SK-N-SH (cell line): ENCODE measurements at regions not wholly inside any gene's neighbourhood (a gene's known extent, or its start where the extent isn't known, plus 50 kb on each side); places are given as distances from the start of the nearest gene placed in this dataset.

Experiments
- CTCF ChIA-PET: fragments of 300-600, 350-600 bp; formaldehyde crosslinking; extraction: SDS; loops from one replicate; lab custom pipeline; 2021; lab: Yijun Ruan, JAX
- POLR2A ChIA-PET: fragments of 350-600 bp; sonication (Branson Sonifier 250); formaldehyde crosslinking; extraction: SDS; loops from one replicate; lab custom pipeline; 2020; ENCODE audit warnings: antibody characterized with exemption, inconsistent platforms; lab: Yijun Ruan, JAX
- DNase-seq: peaks from one replicate; pipeline ENCODE4 v3.0.0; 2012
- H2AFZ ChIP-seq: fragments of 200-600 bp; sonication (generic); 2 replicates; pipeline ENCODE4 v1.8.1; 2016; ENCODE audit warnings: antibody characterized with exemption, mild to moderate bottlenecking, low read depth
- H3F3A ChIP-seq: fragments of 200-600 bp; sonication (generic); replicated peaks from 2 replicates; pipeline ENCODE3; 2016; ENCODE audit warnings: antibody characterized with exemption, mild to moderate bottlenecking; ENCODE audit not compliant: insufficient read depth
- H3K27ac ChIP-seq, 2 experiments: fragments of 200-500 bp in 1 of 2; fragments of 200-600 bp in 1 of 2; sonication (Bioruptor generic) in 1 of 2; sonication (generic), shearing (Covaris generic) in 1 of 2; 2 replicates each; pipeline versions ENCODE4 v1.5.1 to v1.6.1; 2014 to 2016; ENCODE audit warnings: low read depth in 2 of 2, inconsistent platforms in 1 of 2, low read length in 1 of 2, mild to moderate bottlenecking in 1 of 2, mixed read lengths in 1 of 2
- H3K27me3 ChIP-seq: fragments of 200-600 bp; sonication (generic), shearing (Covaris generic); 2 replicates; pipeline ENCODE4 v1.6.1; 2016; ENCODE audit warnings: mixed run types; ENCODE audit not compliant: insufficient read depth
- H3K36me3 ChIP-seq, 2 experiments: fragments of 200-500 bp in 1 of 2; fragments of 200-600 bp in 1 of 2; sonication (Bioruptor generic) in 1 of 2; sonication (generic) in 1 of 2; replicated peaks in 1 of 2; 2 replicates each; pipeline versions ENCODE3 to v1.5.1; 2014 to 2016; ENCODE audit warnings: low read length in 1 of 2, mild to moderate bottlenecking in 1 of 2; ENCODE audit not compliant: insufficient read depth in 2 of 2, control insufficient read depth in 1 of 2
- H3K4me1 ChIP-seq, 2 experiments: fragments of 200-500 bp in 1 of 2; fragments of 200-600 bp in 1 of 2; sonication (Bioruptor generic) in 1 of 2; sonication (generic), shearing (Covaris generic) in 1 of 2; 2 replicates each; pipeline versions ENCODE4 v1.5.1 to v1.6.1; 2014 to 2016; ENCODE audit warnings: low read depth in 1 of 2, low read length in 1 of 2, mixed run types in 1 of 2; ENCODE audit not compliant: insufficient read depth in 2 of 2, control insufficient read depth in 1 of 2
- H3K4me2 ChIP-seq: fragments of 200-600 bp; sonication (generic), shearing (Covaris generic); 2 replicates; pipeline ENCODE4 v1.6.1; 2017; ENCODE audit warnings: mixed run types
- H3K4me3 ChIP-seq, 2 experiments: fragments of 200-500 bp in 1 of 2; fragments of 200-600 bp in 1 of 2; sonication (Bioruptor generic) in 1 of 2; sonication (generic), shearing (Covaris generic) in 1 of 2; 2 replicates each; pipeline versions ENCODE4 v1.5.1 to v1.8.1; 2014 to 2016; ENCODE audit warnings: low read depth in 2 of 2, inconsistent platforms in 1 of 2, low read length in 1 of 2, mild to moderate bottlenecking in 1 of 2, mixed read lengths in 1 of 2, moderate library complexity in 1 of 2
- H3K79me2 ChIP-seq: fragments of 200-600 bp; sonication (generic); 2 replicates; pipeline ENCODE4 v1.8.1; 2017; ENCODE audit warnings: mild to moderate bottlenecking; ENCODE audit not compliant: insufficient read depth
- H3K9ac ChIP-seq: fragments of 200-600 bp; sonication (generic); 2 replicates; pipeline ENCODE4 v1.6.1; 2017; ENCODE audit warnings: mixed run types
- H3K9me2 ChIP-seq: fragments of 200-600 bp; sonication (generic); 2 replicates; pipeline ENCODE4 v1.6.1; 2017; ENCODE audit warnings: mixed run types
- H3K9me3 ChIP-seq: fragments of 200-600 bp; sonication (generic); 2 replicates; pipeline ENCODE4 v1.6.1; 2017; ENCODE audit warnings: mixed run types, mild to moderate bottlenecking, moderate library complexity
- H4K20me1 ChIP-seq: fragments of 200-600 bp; sonication (generic); 2 replicates; pipeline ENCODE4 v1.6.1; 2017; ENCODE audit warnings: mild to moderate bottlenecking, mixed run types; ENCODE audit not compliant: insufficient read depth
- FOXM1 ChIP-seq: IDR thresholded peaks from 2 replicates; pipeline ENCODE4 v1.4.0; 2012; ENCODE audit warnings: low read depth, mild to moderate bottlenecking
- GABPA ChIP-seq: IDR thresholded peaks from 2 replicates; pipeline ENCODE4 v1.4.0; 2012; ENCODE audit warnings: low read depth, mild to moderate bottlenecking
- MAX ChIP-seq: IDR thresholded peaks from 2 replicates; pipeline ENCODE4 v1.4.0; 2012; ENCODE audit warnings: low read depth
- MEF2A ChIP-seq: IDR thresholded peaks from 2 replicates; pipeline ENCODE4 v1.4.0; 2012; ENCODE audit warnings: low read depth, borderline replicate concordance
- NFIC ChIP-seq: IDR thresholded peaks from 2 replicates; pipeline ENCODE4 v1.4.0; 2012; ENCODE audit warnings: borderline replicate concordance
- NRF1 ChIP-seq: IDR thresholded peaks from 2 replicates; pipeline ENCODE4 v1.6.1; 2012; ENCODE audit warnings: low read depth, mild to moderate bottlenecking, low read length
- RAD21 ChIP-seq: IDR thresholded peaks from 2 replicates; pipeline ENCODE4 v1.6.1; 2012; ENCODE audit warnings: mild to moderate bottlenecking, low read length
- RCOR1 ChIP-seq: fragments of 150-350 bp; IDR thresholded peaks from 2 replicates; pipeline ENCODE4 v1.6.1; 2017; ENCODE audit warnings: antibody characterized with exemption, low read length
- SMC3 ChIP-seq: IDR thresholded peaks from 2 replicates; pipeline ENCODE4 v1.6.1; 2012; ENCODE audit warnings: low read depth, low read length, improper control_type of control experiment
- TCF12 ChIP-seq: IDR thresholded peaks from 2 replicates; pipeline ENCODE4 v1.4.0; 2012
- TEAD4 ChIP-seq: IDR thresholded peaks from 2 replicates; pipeline ENCODE4 v1.4.0; 2012; ENCODE audit warnings: mild to moderate bottlenecking, borderline replicate concordance; ENCODE audit not compliant: insufficient read depth
- USF1 ChIP-seq: IDR thresholded peaks from 2 replicates; pipeline ENCODE4 v1.4.0; 2012; ENCODE audit warnings: low read depth, borderline replicate concordance
- YY1 ChIP-seq: IDR thresholded peaks from 2 replicates; pipeline ENCODE4 v1.4.0; 2012; ENCODE audit warnings: low read depth, mild to moderate bottlenecking
- whole genome bisulfite sequencing: methylation state at CpG from one replicate; pipeline ENCODE4 v1.1.6; 2017; ENCODE audit warnings: low lambda C conversion rate; 5-methylcytosine and 5-hydroxymethylcytosine counted together
- TF ChIP-seq, protein P1 (sequence below): fragments of 150-350 bp; IDR thresholded peaks from 2 replicates; pipeline ENCODE4 v1.6.1; 2017; ENCODE audit warnings: antibody characterized with exemption, low read length, low read depth, borderline replicate concordance
- TF ChIP-seq, protein P2 (sequence below): fragments of 150-350 bp; IDR thresholded peaks from 2 replicates; pipeline ENCODE4 v1.6.1; 2016; ENCODE audit warnings: mild to moderate bottlenecking, low read depth, low read length
- TF ChIP-seq, protein P3 (sequence below): IDR thresholded peaks from 2 replicates; pipeline ENCODE4; 2012
- TF ChIP-seq, protein P4 (sequence below): fragments of 200-600 bp; sonication (generic); IDR thresholded peaks from 2 replicates; pipeline ENCODE4 v1.6.1; 2017; ENCODE audit warnings: antibody characterized with exemption, mild to moderate bottlenecking, moderate library complexity

DNA sequence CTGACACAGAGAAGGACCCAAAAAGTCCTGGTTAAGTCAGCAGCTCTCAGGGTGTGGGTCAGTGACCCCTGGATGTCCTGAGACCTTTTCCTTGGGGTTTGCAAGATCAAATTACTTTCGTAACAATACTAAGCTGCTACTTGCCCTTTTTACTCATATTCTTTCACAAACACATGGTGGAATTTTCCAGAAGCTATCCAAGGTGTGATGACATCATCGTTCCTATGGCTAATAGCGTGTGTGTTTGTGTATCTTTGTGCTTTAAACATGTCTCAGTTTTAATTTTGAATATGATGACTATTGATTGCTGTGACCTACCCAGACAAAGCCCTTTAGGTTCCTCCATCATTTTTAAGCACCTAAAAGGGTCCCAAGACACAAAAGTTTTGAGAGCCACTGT lies 176.2 kb downstream of the PHETA1 start:
- DNase-seq, result no peak
- Histone ChIP-seq H3K4me1 (peaks cover 0 to 3% of the 10 kb centered on the region in 2 experiments; a peak in 1 of 4 replicates), H2AFZ (no peak overlapping the region), H4K20me1 (no peaks in the 10 kb centered on the region), H3K9ac (no peak overlapping the region), H3K4me2 (no peak overlapping the region), H3K9me2 (no peaks in the 10 kb centered on the region), H3K27ac (no peak overlapping the region), H3K9me3 (no peaks in the 10 kb centered on the region), H3K79me2 (no peaks in the 10 kb centered on the region), H3K36me3 (no peaks in the 10 kb centered on the region), H3K27me3 (0 out of 2 replicates have a peak, but pooled peaks cover 5% of the 10 kb centered on the region), H3F3A (no peaks in the 10 kb centered on the region), H3K4me3 (no peak overlapping the region)
- CTCF ChIA-PET, result interaction anchor here (0.9 kb wide), 1 partner anchor 106 kb away, joined by 3 read pairs; no protein-coding TSS in a partner anchor
- 44% methylated on average over 3 of the region's 3 CpGs for WGBS
- POLR2A ChIA-PET, result interaction anchor here (0.7 kb wide), 1 partner anchor 25 kb away, joined by 3 read pairs; no protein-coding TSS in a partner anchor
- TF ChIP-seq, protein P1, sequence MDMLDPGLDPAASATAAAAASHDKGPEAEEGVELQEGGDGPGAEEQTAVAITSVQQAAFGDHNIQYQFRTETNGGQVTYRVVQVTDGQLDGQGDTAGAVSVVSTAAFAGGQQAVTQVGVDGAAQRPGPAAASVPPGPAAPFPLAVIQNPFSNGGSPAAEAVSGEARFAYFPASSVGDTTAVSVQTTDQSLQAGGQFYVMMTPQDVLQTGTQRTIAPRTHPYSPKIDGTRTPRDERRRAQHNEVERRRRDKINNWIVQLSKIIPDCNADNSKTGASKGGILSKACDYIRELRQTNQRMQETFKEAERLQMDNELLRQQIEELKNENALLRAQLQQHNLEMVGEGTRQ, result no peak
- TF ChIP-seq TEAD4, result no peak
- no peak for TF ChIP-seq USF1
- TF ChIP-seq NFIC, result no peak
- TF ChIP-seq, protein P2, sequence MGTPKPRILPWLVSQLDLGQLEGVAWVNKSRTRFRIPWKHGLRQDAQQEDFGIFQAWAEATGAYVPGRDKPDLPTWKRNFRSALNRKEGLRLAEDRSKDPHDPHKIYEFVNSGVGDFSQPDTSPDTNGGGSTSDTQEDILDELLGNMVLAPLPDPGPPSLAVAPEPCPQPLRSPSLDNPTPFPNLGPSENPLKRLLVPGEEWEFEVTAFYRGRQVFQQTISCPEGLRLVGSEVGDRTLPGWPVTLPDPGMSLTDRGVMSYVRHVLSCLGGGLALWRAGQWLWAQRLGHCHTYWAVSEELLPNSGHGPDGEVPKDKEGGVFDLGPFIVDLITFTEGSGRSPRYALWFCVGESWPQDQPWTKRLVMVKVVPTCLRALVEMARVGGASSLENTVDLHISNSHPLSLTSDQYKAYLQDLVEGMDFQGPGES, result no peak
- TF ChIP-seq RCOR1, result no peak
- no peak for TF ChIP-seq FOXM1
- no peak for TF ChIP-seq GABPA
- TF ChIP-seq YY1, result no peak
- TF ChIP-seq MAX, result no peak
- no peak for TF ChIP-seq RAD21
- TF ChIP-seq, protein P3, sequence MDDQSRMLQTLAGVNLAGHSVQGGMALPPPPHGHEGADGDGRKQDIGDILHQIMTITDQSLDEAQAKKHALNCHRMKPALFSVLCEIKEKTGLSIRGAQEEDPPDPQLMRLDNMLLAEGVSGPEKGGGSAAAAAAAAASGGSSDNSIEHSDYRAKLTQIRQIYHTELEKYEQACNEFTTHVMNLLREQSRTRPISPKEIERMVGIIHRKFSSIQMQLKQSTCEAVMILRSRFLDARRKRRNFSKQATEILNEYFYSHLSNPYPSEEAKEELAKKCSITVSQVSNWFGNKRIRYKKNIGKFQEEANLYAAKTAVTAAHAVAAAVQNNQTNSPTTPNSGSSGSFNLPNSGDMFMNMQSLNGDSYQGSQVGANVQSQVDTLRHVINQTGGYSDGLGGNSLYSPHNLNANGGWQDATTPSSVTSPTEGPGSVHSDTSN, result no peak
- no peak for TF ChIP-seq MEF2A
- no peak for TF ChIP-seq TCF12
- no peak for TF ChIP-seq SMC3
- TF ChIP-seq, protein P4, sequence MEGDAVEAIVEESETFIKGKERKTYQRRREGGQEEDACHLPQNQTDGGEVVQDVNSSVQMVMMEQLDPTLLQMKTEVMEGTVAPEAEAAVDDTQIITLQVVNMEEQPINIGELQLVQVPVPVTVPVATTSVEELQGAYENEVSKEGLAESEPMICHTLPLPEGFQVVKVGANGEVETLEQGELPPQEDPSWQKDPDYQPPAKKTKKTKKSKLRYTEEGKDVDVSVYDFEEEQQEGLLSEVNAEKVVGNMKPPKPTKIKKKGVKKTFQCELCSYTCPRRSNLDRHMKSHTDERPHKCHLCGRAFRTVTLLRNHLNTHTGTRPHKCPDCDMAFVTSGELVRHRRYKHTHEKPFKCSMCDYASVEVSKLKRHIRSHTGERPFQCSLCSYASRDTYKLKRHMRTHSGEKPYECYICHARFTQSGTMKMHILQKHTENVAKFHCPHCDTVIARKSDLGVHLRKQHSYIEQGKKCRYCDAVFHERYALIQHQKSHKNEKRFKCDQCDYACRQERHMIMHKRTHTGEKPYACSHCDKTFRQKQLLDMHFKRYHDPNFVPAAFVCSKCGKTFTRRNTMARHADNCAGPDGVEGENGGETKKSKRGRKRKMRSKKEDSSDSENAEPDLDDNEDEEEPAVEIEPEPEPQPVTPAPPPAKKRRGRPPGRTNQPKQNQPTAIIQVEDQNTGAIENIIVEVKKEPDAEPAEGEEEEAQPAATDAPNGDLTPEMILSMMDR, result no peak
- no peak for TF ChIP-seq NRF1
